DND-41 (cell line): ENCODE measurements at regions not wholly inside any gene's neighbourhood (a gene's known extent, or its start where the extent isn't known, plus 50 kb on each side); places are given as distances from the start of the nearest gene placed in this dataset.

Experiments
- ATAC-seq: fragments of 200-7000 bp; cut with Tn5 transposase; 3 replicates; pipeline ENCODE4 v1.9.1; 2021; ENCODE audit warnings: low read depth; ENCODE audit not compliant: insufficient read depth
- DNase-seq: peaks from one replicate; pipeline ENCODE4 v3.0.0-alpha.2; 2020
- H2AFZ ChIP-seq: 2 replicates; pipeline ENCODE4 v1.6.0; 2012; ENCODE audit warnings: low read depth, low read length
- H3K27ac ChIP-seq: 2 replicates; pipeline ENCODE4 v1.5.1; 2012; ENCODE audit warnings: low read length, inconsistent platforms
- H3K27me3 ChIP-seq: fragments of 200-600 bp; sonication (generic); 2 replicates; pipeline ENCODE4 v1.6.0; 2012; ENCODE audit warnings: low read length, mild to moderate bottlenecking, inconsistent platforms; ENCODE audit not compliant: insufficient read depth, poor library complexity
- H3K36me3 ChIP-seq: 2 replicates; pipeline ENCODE4 v1.5.1; 2012; ENCODE audit warnings: low read length, inconsistent platforms; ENCODE audit not compliant: insufficient read depth
- H3K4me1 ChIP-seq: 2 replicates; pipeline ENCODE4 v1.5.1; 2012; ENCODE audit warnings: mild to moderate bottlenecking, low read length; ENCODE audit not compliant: insufficient read depth
- H3K4me2 ChIP-seq: 2 replicates; pipeline ENCODE4 v1.6.0; 2012; ENCODE audit warnings: mild to moderate bottlenecking, moderate library complexity, low read length, inconsistent platforms; ENCODE audit not compliant: insufficient read depth
- H3K4me3 ChIP-seq, 2 experiments: fragments of 200-600 bp in 1 of 2; shearing (Covaris generic) in 1 of 2; 2 replicates each; pipeline ENCODE4 v1.5.1; 2012 to 2016; ENCODE audit warnings: inconsistent platforms in 2 of 2, low read length in 2 of 2, mild to moderate bottlenecking in 2 of 2, low read depth in 1 of 2, moderate library complexity in 1 of 2
- H3K79me2 ChIP-seq: 2 replicates; pipeline ENCODE4 v1.6.0; 2012; ENCODE audit warnings: low read length, inconsistent platforms; ENCODE audit not compliant: insufficient read depth
- H3K9ac ChIP-seq: 2 replicates; pipeline ENCODE4 v1.6.0; 2012; ENCODE audit warnings: low read depth, mild to moderate bottlenecking, inconsistent platforms, low read length, moderate library complexity
- H3K9me3 ChIP-seq: 2 replicates; pipeline ENCODE4 v1.5.1; 2012; ENCODE audit warnings: low read length, moderate library complexity, mild to moderate bottlenecking, inconsistent platforms; ENCODE audit not compliant: insufficient read depth, severe bottlenecking
- H4K20me1 ChIP-seq: 2 replicates; pipeline ENCODE4 v1.6.0; 2012; ENCODE audit warnings: low read length; ENCODE audit not compliant: insufficient read depth
- CTCF ChIP-seq: IDR thresholded peaks from 2 replicates; pipeline ENCODE4 v1.5.1; 2012; ENCODE audit warnings: borderline replicate concordance, low read length, moderate library complexity, mild to moderate bottlenecking; ENCODE audit not compliant: poor library complexity, severe bottlenecking; ENCODE audit errors: extremely low read depth
- EZH2 ChIP-seq: IDR thresholded peaks from 3 replicates; pipeline ENCODE4 v1.6.1; 2012; ENCODE audit warnings: borderline replicate concordance, low read depth, mild to moderate bottlenecking, moderate library complexity, low read length, inconsistent platforms; ENCODE audit not compliant: severe bottlenecking

DNA sequence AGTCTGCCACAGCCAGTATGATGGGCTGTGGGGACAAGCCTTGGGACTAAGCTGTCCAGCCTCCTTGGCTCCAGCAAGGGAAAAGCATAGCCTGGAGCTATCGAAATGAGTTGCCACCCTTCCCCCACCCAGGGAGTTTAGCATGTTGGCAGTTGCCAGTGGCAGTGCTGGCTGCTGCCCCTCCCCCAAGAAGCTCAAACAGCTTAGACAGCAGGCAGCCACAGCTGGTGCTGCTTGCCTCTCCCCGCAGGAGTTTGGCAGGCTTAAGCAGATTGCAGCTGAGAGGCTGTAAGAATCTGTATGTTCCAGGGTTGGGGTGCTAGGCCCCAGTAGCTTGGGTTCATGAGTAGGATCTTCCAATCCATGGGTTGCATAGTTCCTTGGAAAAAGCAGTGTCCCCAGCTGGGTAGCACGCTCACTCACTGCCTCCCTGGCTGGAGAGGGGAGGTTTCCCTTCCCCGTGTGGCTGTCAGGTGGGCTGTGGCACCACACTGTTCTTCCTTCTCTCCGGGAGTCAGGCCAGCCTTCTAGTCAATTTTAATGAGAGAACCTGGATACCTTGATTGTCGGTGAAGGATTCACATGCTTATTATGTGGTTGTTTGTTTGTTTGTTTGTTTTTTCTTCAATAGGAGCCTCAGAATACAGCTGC, 506.1 kb downstream of the CDH11 start:
- Histone ChIP-seq H3K27ac (no peak overlapping the region), H3K27me3 (no peaks in the 10 kb centered on the region), H3K36me3 (no peaks in the 10 kb centered on the region), H4K20me1 (no peaks in the 10 kb centered on the region), H2AFZ (no peak overlapping the region), H3K9ac (no peak overlapping the region), H3K4me2 (no peak overlapping the region), H3K79me2 (no peaks in the 10 kb centered on the region), H3K4me3 (no peak overlapping the region), H3K9me3 (peaks cover 5% of the 10 kb centered on the region), H3K4me1 (no peaks in the 10 kb centered on the region)
- TF ChIP-seq EZH2 = no peak
- TF ChIP-seq CTCF = no peak
- DNase-seq (no peak), ATAC-seq (no peak)

DNA sequence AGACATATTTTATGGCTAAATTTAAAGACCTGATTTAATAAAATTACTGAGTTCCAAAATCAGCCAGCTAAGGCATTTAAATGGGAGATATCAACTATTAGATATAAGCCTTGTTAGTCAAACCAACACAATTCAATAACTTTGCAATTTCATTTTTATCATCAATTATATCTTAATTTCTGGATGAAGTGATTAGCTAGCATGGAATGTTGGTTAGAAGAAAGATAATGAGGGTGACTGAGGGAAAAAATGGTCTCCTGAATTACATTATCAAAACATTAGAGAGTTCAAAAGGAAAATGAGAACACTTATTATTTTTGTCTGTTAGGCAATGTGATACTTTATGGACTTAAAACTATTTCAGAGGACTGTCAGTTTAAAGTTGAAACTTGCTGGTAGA, 525.7 kb downstream of the CDH11 start:
- no peak overlapping the region for H3K27ac ChIP-seq
- no peaks in the 10 kb centered on the region for H4K20me1 ChIP-seq

GRCh38 chr16:64590513-64590912, 531.4 kb downstream of the CDH11 start:
- ATAC-seq (no peak), DNase-seq (no peak)
- TF ChIP-seq CTCF = no peak
- no peak for TF ChIP-seq EZH2
- Histone ChIP-seq H3K27ac (no peak overlapping the region), H3K4me3 (no peak overlapping the region), H3K27me3 (no peaks in the 10 kb centered on the region), H4K20me1 (no peaks in the 10 kb centered on the region), H3K9ac (no peak overlapping the region), H2AFZ (no peak overlapping the region), H3K4me2 (no peak overlapping the region), H3K79me2 (no peaks in the 10 kb centered on the region), H3K9me3 (no peaks in the 10 kb centered on the region), H3K36me3 (no peaks in the 10 kb centered on the region), H3K4me1 (no peaks in the 10 kb centered on the region)

More for the DNA sequence above, 525.7 kb downstream of the CDH11 start:
- Histone ChIP-seq H3K27me3 (no peaks in the 10 kb centered on the region), H2AFZ (no peak overlapping the region), H3K4me2 (no peak overlapping the region), H3K4me1 (no peaks in the 10 kb centered on the region), H3K36me3 (no peaks in the 10 kb centered on the region), H3K9ac (no peak overlapping the region), H3K79me2 (no peaks in the 10 kb centered on the region), H3K9me3 (no peaks in the 10 kb centered on the region), H3K4me3 (no peak overlapping the region)
- TF ChIP-seq CTCF (no peak), EZH2 (no peak)
- DNase-seq = no peak
- no peak for ATAC-seq

- Histone ChIP-seq H3K4me1 (no peaks in the 10 kb centered on the region), H3K9me3 (no peaks in the 10 kb centered on the region), H3K4me2 (no peak overlapping the region), H3K36me3 (no peaks in the 10 kb centered on the region), H2AFZ (no peak overlapping the region), H3K9ac (no peak overlapping the region), H3K4me3 (no peak overlapping the region), H3K79me2 (no peaks in the 10 kb centered on the region), H3K27ac (no peak overlapping the region), H3K27me3 (no peaks in the 10 kb centered on the region), H4K20me1 (no peaks in the 10 kb centered on the region)
- TF ChIP-seq CTCF (no peak), EZH2 (no peak)
- no peak for ATAC-seq
- no peak for DNase-seq
Observed at GRCh38 chr16:64589836-64590235, 532.0 kb downstream of the CDH11 start.
